B cell (primary cell): ENCODE measurements at regions not wholly inside any gene's neighbourhood (a gene's known extent, or its start where the extent isn't known, plus 50 kb on each side); places are given as distances from the start of the nearest gene placed in this dataset.

ENCODE experiments used
- ATAC-seq: fragments of 200-7000 bp; cut with Tn5 transposase; one replicate; pipeline ENCODE4 v1.10.0; 2021; ENCODE audit warnings: low read depth, mild to moderate bottlenecking, moderate number of reproducible peaks, moderate library complexity
- CTCF ChIA-PET: fragments of 350-600 bp; sonication (Branson Sonifier 250); formaldehyde crosslinking; loops from one replicate; lab custom pipeline; 2021; ENCODE audit warnings: antibody characterized with exemption, inconsistent platforms; lab: Charles Lee
- POLR2A ChIA-PET: fragments of 350-600 bp; sonication (Branson Sonifier 250); formaldehyde crosslinking; loops from one replicate; lab custom pipeline; 2021; ENCODE audit warnings: antibody characterized with exemption; lab: Charles Lee
- DNase-seq: peaks from one replicate; pipeline ENCODE4 v3.0.0; 2013
- H2AFZ ChIP-seq: 2 replicates; pipeline ENCODE4 v1.6.1; 2012; ENCODE audit warnings: mild to moderate bottlenecking, low read depth, low read length; ENCODE audit not compliant: insufficient read depth, poor library complexity, severe bottlenecking
- H3K27ac ChIP-seq, 2 donors: 1 replicate in 1 of 2; 2 replicates in 1 of 2; pipeline ENCODE4 v1.5.1; 2012 to 2013; ENCODE audit warnings: low read length in 2 of 2, mild to moderate bottlenecking in 2 of 2, moderate library complexity in 1 of 2
- H3K27me3 ChIP-seq, 4 experiments: fragments of 200-600 bp in 1 of 4; sonication (generic) in 1 of 4; replicated peaks in 1 of 4; 1 replicate in 2 of 4; 2 replicates in 2 of 4; pipeline versions ENCODE4 v1.6.1 to v1.7.0; 2013 to 2016; ENCODE audit warnings: low read length in 3 of 4, mild to moderate bottlenecking in 2 of 4, mixed read lengths in 1 of 4, moderate library complexity in 1 of 4; ENCODE audit not compliant: insufficient read depth in 4 of 4, control insufficient read depth in 3 of 4; ENCODE audit errors: control extremely low read depth in 1 of 4
- H3K36me3 ChIP-seq, 2 experiments: replicated peaks in 1 of 2; 1 replicate in 1 of 2; 2 replicates in 1 of 2; pipeline versions ENCODE4 v1.6.1 to v1.7.1; 2013; ENCODE audit warnings: low read length in 1 of 2; ENCODE audit not compliant: insufficient read depth in 2 of 2, control insufficient read depth in 1 of 2; ENCODE audit errors: control extremely low read depth in 1 of 2, extremely low read depth in 1 of 2
- H3K4me1 ChIP-seq, 2 donors: fragments of 200-600 bp in 1 of 2; sonication (generic) in 1 of 2; 1 replicate in 1 of 2; 2 replicates in 1 of 2; pipeline versions ENCODE4 v1.5.1 to v1.6.1; 2013 to 2017; ENCODE audit warnings: low read length in 2 of 2; ENCODE audit not compliant: control insufficient read depth in 2 of 2, insufficient read depth in 2 of 2
- H3K4me2 ChIP-seq: replicated peaks from 2 replicates; pipeline ENCODE3; 2012; ENCODE audit warnings: mild to moderate bottlenecking, low read depth, low read length; ENCODE audit not compliant: poor library complexity, severe bottlenecking
- H3K4me3 ChIP-seq, 5 experiments: fragments of 200-600 bp in 1 of 5; sonication (generic) in 1 of 5; 1 replicate in 3 of 5; 2 replicates in 2 of 5; pipeline versions ENCODE4 v1.5.1 to v1.7.0; 2011 to 2016; ENCODE audit warnings: low read length in 4 of 5, mild to moderate bottlenecking in 4 of 5, low read depth in 2 of 5, control low read depth in 1 of 5, moderate library complexity in 1 of 5; ENCODE audit not compliant: insufficient read depth in 1 of 5; ENCODE audit errors: control extremely low read depth in 1 of 5, extremely low read depth in 1 of 5
- H3K79me2 ChIP-seq: fragments of 200-600 bp; sonication (generic); one replicate; pipeline ENCODE4 v1.6.0; 2016; ENCODE audit warnings: low read length; ENCODE audit not compliant: control insufficient read depth, insufficient read depth
- H3K9ac ChIP-seq: fragments of 200-600 bp; sonication (generic); 2 replicates; pipeline ENCODE4 v1.6.1; 2017; ENCODE audit warnings: mild to moderate bottlenecking, low read length, moderate library complexity
- H3K9me3 ChIP-seq, 3 donors: one replicate each; pipeline versions ENCODE4 v1.6.1 to v1.7.1; 2013; ENCODE audit warnings: low read length in 2 of 3; ENCODE audit not compliant: control insufficient read depth in 2 of 3, insufficient read depth in 1 of 3; ENCODE audit errors: control extremely low read depth in 1 of 3
- H4K20me1 ChIP-seq: 2 replicates; pipeline ENCODE4 v1.6.0; 2012; ENCODE audit warnings: mild to moderate bottlenecking, low read length; ENCODE audit not compliant: insufficient read depth, control insufficient read depth, poor library complexity, severe bottlenecking
- H3K27ac Mint-ChIP-seq: one replicate; pipeline ENCODE4 v1.8.0; 2021; ENCODE audit warnings: mixed read lengths
- H3K27me3 Mint-ChIP-seq: one replicate; pipeline ENCODE4 v1.8.0; 2021; ENCODE audit warnings: mixed read lengths
- H3K4me1 Mint-ChIP-seq: one replicate; pipeline ENCODE4 v1.8.0; 2021; ENCODE audit warnings: mixed read lengths
- H3K4me3 Mint-ChIP-seq: one replicate; pipeline ENCODE4 v1.8.0; 2021; ENCODE audit warnings: mixed read lengths
- H3K9me3 Mint-ChIP-seq: one replicate; pipeline ENCODE4 v1.8.0; 2022; ENCODE audit warnings: mixed read lengths; ENCODE audit not compliant: insufficient read depth
- CTCF ChIP-seq: fragments of 200-600 bp; IDR thresholded peaks from one replicate; pipeline ENCODE4 v1.8.0; 2022; ENCODE audit warnings: antibody characterized with exemption, mild to moderate bottlenecking
- EZH2 ChIP-seq: IDR thresholded peaks from 2 replicates; pipeline ENCODE4 v1.6.1; 2012; ENCODE audit warnings: borderline replicate concordance, low read depth, mild to moderate bottlenecking, moderate library complexity, low read length; ENCODE audit not compliant: insufficient read depth, poor library complexity, severe bottlenecking
- WGBS: methylation state at CpG from one replicate; pipeline ENCODE4 v1.1.5; 2013; ENCODE audit warnings: missing lambda C conversion rate; ENCODE audit not compliant: insufficient coverage; 5-methylcytosine and 5-hydroxymethylcytosine counted together
- intact Hi-C: fragments of 100-400 bp; cut with micrococcal nuclease; formaldehyde crosslinking; loops from one replicate; pipeline ENCODE4 v1.10.0; 2022

- Mint-ChIP-seq H3K4me3 (no peak overlapping the region), H3K27me3 (no peaks in the 10 kb centered on the region), H3K4me1 (peaks cover 23% of the 10 kb centered on the region), H3K27ac (no peak overlapping the region), H3K9me3 (no peaks in the 10 kb centered on the region)
- H3K9ac ChIP-seq, result no peak overlapping the region
- H3K79me2 ChIP-seq, result no peaks in the 10 kb centered on the region
- H3K27ac ChIP-seq, result no peak overlapping the region
- no peak overlapping the region for H3K4me2 ChIP-seq
- H2AFZ ChIP-seq, result no peak overlapping the region
- ATAC-seq (no peak), DNase-seq (no peak)
- H3K4me1 ChIP-seq, result peaks cover 7 to 14% of the 10 kb centered on the region in 2 donors
- no CpG with 5 or more reads among the region's 4 CpGs for WGBS
- intact Hi-C loops, result no loop called here
- no peaks in the 10 kb centered on the region for H3K36me3 ChIP-seq
- H3K9me3 ChIP-seq, result peaks cover 0 to 3% (median 0%) of the 10 kb centered on the region in 3 donors
- no peaks in the 10 kb centered on the region for H3K27me3 ChIP-seq
- ChIA-PET POLR2A (interaction anchor here (1.1 kb wide), 1 partner anchor 15 kb away, joined by 3 read pairs; no protein-coding TSS in a partner anchor), CTCF (no interaction called here)
- TF ChIP-seq CTCF, result no peak
- TF ChIP-seq EZH2, result no peak
- H3K4me3 ChIP-seq, result no peak overlapping the region
- H4K20me1 ChIP-seq, result no peaks in the 10 kb centered on the region
These were observed 90.5 kb upstream of the ITGA4 start for GRCh38 chr2:181366675-181367175.

GRCh38 chr2:181367411-181367810 is 89.8 kb upstream of the ITGA4 start:
- peaks cover 0 to 3% (median 0%) of the 10 kb centered on the region in 3 donors for H3K9me3 ChIP-seq
- H3K4me1 ChIP-seq, result peaks cover 11 to 20% of the 10 kb centered on the region in 2 donors
- H3K4me1 Mint-ChIP-seq, result peaks cover 27% of the 10 kb centered on the region
- H3K9ac ChIP-seq, result no peak overlapping the region
- ChIA-PET CTCF (interaction anchor here (0.8 kb wide), 1 partner anchor 8 kb away, joined by 4 read pairs; no protein-coding TSS in a partner anchor), POLR2A (no interaction called here)
- H4K20me1 ChIP-seq, result no peaks in the 10 kb centered on the region
- no CpG with 5 or more reads among the region's 3 CpGs for WGBS
- no peak for ATAC-seq
- no peak overlapping the region for H3K4me3 Mint-ChIP-seq
- no peak for TF ChIP-seq CTCF
- no peak for TF ChIP-seq EZH2
- no peak overlapping the region for H3K27ac ChIP-seq
- H3K4me2 ChIP-seq, result no peak overlapping the region
- DNase-seq, result no peak
- no peaks in the 10 kb centered on the region for H3K27me3 ChIP-seq
- no peaks in the 10 kb centered on the region for H3K9me3 Mint-ChIP-seq
- H3K4me3 ChIP-seq, result no peak overlapping the region
- H3K27me3 Mint-ChIP-seq, result no peaks in the 10 kb centered on the region
- intact Hi-C loops, result no loop called here
- no peak overlapping the region for H2AFZ ChIP-seq
- no peaks in the 10 kb centered on the region for H3K79me2 ChIP-seq
- no peak overlapping the region for H3K27ac Mint-ChIP-seq
- no peaks in the 10 kb centered on the region for H3K36me3 ChIP-seq
